Adrenal gland (tissue), 5 donors: ENCODE measurements at regions not wholly inside any gene's neighbourhood (a gene's known extent, or its start where the extent isn't known, plus 50 kb on each side); places are given as distances from the start of the nearest gene placed in this dataset.

Source experiments
- CTCF ChIP-seq, 6 experiments: fragments of 450-650 bp in 4 of 6; fragments of 200-600 bp in 2 of 6; sonication (generic) in 1 of 6; IDR thresholded peaks; 1 replicate in 5 of 6; 2 replicates in 1 of 6; pipeline versions ENCODE4 v1.5.1 to v1.8.0; 2016 to 2021; ENCODE audit warnings: antibody characterized with exemption in 6 of 6, mild to moderate bottlenecking in 2 of 6, moderate library complexity in 1 of 6
- POLR2A ChIP-seq, 2 donors: fragments of 450-650 bp; IDR thresholded peaks; one replicate each; pipeline ENCODE4 v1.6.1; 2017; ENCODE audit warnings: antibody characterized with exemption in 2 of 2, mild to moderate bottlenecking in 2 of 2, moderate library complexity in 1 of 2
- donor health status: DM: no; HTN: no; CAD: no.

- no peak for TF ChIP-seq POLR2A (IDR thresholded peaks at IDR 0.05)
- no peak for TF ChIP-seq CTCF (IDR thresholded peaks at IDR 0.05)
Observed at GRCh38 chr7:69192134-69192533, 406.1 kb upstream of the AUTS2 start.
